A673 (cell line): ENCODE measurements at regions not wholly inside any gene's neighbourhood (a gene's known extent, or its start where the extent isn't known, plus 50 kb on each side); places are given as distances from the start of the nearest gene placed in this dataset.

ENCODE experiments used
- BruUV-seq: library from RNA; stranded (reverse); fragments of 400-500 nt; replicated peaks from 2 replicates; lab custom pipeline; 2021; lab: Mats Ljungman, UMichigan
- CTCF ChIA-PET: fragments of 300-600 bp; sonication (Branson Sonifier 250); formaldehyde crosslinking; loops from one replicate; lab custom pipeline; 2022; ENCODE audit warnings: antibody characterized with exemption; lab: Charles Lee
- POLR2A ChIA-PET: fragments of 300-600 bp; sonication (Branson Sonifier 250); formaldehyde crosslinking; loops from one replicate; lab custom pipeline; 2022; ENCODE audit warnings: antibody characterized with exemption; ENCODE audit not compliant: low non-redundant PET; lab: Charles Lee
- DNase-seq: peaks from one replicate; pipeline ENCODE4 v3.0.0-alpha.2; 2015; ENCODE audit warnings: low spot score
- H3K27ac ChIP-seq: fragments of 200-600 bp; sonication (generic); 2 replicates; pipeline ENCODE4 v1.5.1; 2016; ENCODE audit warnings: mixed run types, low read depth, mild to moderate bottlenecking, mixed read lengths, antibody characterized with exemption, low read length; ENCODE audit not compliant: poor library complexity, severe bottlenecking
- H3K27me3 ChIP-seq: fragments of 200-600 bp; sonication (generic); replicated peaks from 2 replicates; pipeline ENCODE4 v1.6.1; 2017; ENCODE audit warnings: mixed run types, low read depth, mild to moderate bottlenecking, mixed read lengths, antibody characterized with exemption, low read length; ENCODE audit not compliant: insufficient read depth, poor library complexity
- H3K36me3 ChIP-seq: fragments of 200-600 bp; sonication (generic); 2 replicates; pipeline ENCODE4 v1.6.1; 2016; ENCODE audit warnings: mixed run types, mild to moderate bottlenecking, mixed read lengths, antibody characterized with exemption, low read length; ENCODE audit not compliant: insufficient read depth, poor library complexity, severe bottlenecking
- H3K4me1 ChIP-seq: fragments of 200-600 bp; sonication (generic); 2 replicates; pipeline ENCODE4 v1.6.1; 2017; ENCODE audit warnings: mixed run types, mild to moderate bottlenecking, mixed read lengths, antibody characterized with exemption, low read length; ENCODE audit not compliant: insufficient read depth, poor library complexity, severe bottlenecking
- H3K4me3 ChIP-seq: fragments of 200-600 bp; sonication (generic); 2 replicates; pipeline ENCODE4 v1.5.1; 2016; ENCODE audit warnings: low read depth, mixed run types, mild to moderate bottlenecking, mixed read lengths, low read length; ENCODE audit not compliant: poor library complexity, severe bottlenecking
- H3K9me3 ChIP-seq: fragments of 200-600 bp; sonication (generic); 2 replicates; pipeline ENCODE4 v1.6.1; 2016; ENCODE audit warnings: mixed run types, low read depth, mild to moderate bottlenecking, mixed read lengths, antibody characterized with exemption, low read length; ENCODE audit not compliant: poor library complexity, severe bottlenecking
- CTCF ChIP-seq: fragments of 300-800, 200-600 bp; sonication (generic); conservative IDR thresholded peaks from 2 replicates; pipeline ENCODE4 v1.5.1; 2017; ENCODE audit warnings: low read depth, mild to moderate bottlenecking, antibody characterized with exemption, low read length, moderate library complexity, mixed read lengths
- EZH2 ChIP-seq: fragments of 200-600 bp; sonication (generic); IDR thresholded peaks from 2 replicates; pipeline ENCODE4 v1.6.1; 2017; ENCODE audit warnings: borderline replicate concordance, low read depth, mild to moderate bottlenecking, mixed read lengths, antibody characterized with exemption, low read length; ENCODE audit not compliant: poor library complexity, severe bottlenecking
- intact Hi-C: fragments of 100-400 bp; cut with micrococcal nuclease; formaldehyde crosslinking; loops from one replicate; pipeline ENCODE4 v1.10.0; 2022; ENCODE audit not compliant: unreplicated experiment

- POLR2A ChIA-PET, result interaction anchor here (1.5 kb wide), 1 partner anchor 69 kb away, joined by 4 read pairs; the partner anchor contains the start of gene RTN4
- Histone ChIP-seq H3K36me3 (no peaks in the 10 kb centered on the region), H3K4me3 (no peak overlapping the region), H3K27me3 (no peaks in the 10 kb centered on the region), H3K4me1 (peaks cover 37% of the 10 kb centered on the region), H3K27ac (peak overlapping the region; percentile 67), H3K9me3 (no peaks in the 10 kb centered on the region)
- no peak for DNase-seq
- CTCF ChIA-PET, result no interaction called here
- TF ChIP-seq CTCF (no peak), EZH2 (no peak)
- BruUV-seq, result no TSS peak
- intact Hi-C loops, result no loop called here
Measured at GRCh38 chr2:55119711-55120487, 69.6 kb upstream of the RTN4 start.

- H3K9me3 ChIP-seq, result no peaks in the 10 kb centered on the region
- DNase-seq, result no peak
- no peaks in the 10 kb centered on the region for H3K27me3 ChIP-seq
- intact Hi-C loops, result no loop called here
- ChIA-PET POLR2A (interaction anchor here (0.5 to 1.5 kb wide), 2 partner anchors 23 to 68 kb away, joined by 3 to 4 read pairs; partner anchors contain the start of gene RTN4), CTCF (no interaction called here)
- peaks cover 37% of the 10 kb centered on the region for H3K4me1 ChIP-seq
- no peaks in the 10 kb centered on the region for H3K36me3 ChIP-seq
- TF ChIP-seq EZH2 (no peak), CTCF (no peak)
- no TSS peak for BruUV-seq
- no peak overlapping the region for H3K4me3 ChIP-seq
- H3K27ac ChIP-seq, result peak overlapping the region; percentile 24
Measured at GRCh38 chr2:55118643-55119083, 68.4 kb upstream of the RTN4 start.

DNA sequence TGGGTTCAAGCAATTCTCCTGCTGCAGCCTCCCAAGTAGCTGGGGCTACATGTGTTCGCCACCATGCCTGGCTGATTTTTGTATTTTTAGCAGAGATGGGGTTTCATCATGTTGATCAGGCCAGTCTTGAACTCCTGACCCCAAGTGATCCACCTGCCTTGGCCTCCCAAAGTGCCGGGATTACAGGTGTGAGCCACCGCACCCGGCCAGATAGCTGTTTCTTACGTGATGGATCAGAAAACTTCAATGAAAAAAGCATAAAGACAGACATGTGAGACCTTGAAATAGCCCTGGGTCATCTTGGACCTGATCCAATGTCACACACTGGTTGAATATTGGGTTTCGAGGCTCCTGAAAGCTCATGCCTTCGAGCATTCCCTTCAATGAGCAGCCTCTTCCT, 66.7 kb upstream of the RTN4 start:
- no peaks in the 10 kb centered on the region for H3K36me3 ChIP-seq
- H3K4me1 ChIP-seq, result peaks cover 48% of the 10 kb centered on the region
- no peak overlapping the region for H3K27ac ChIP-seq
- intact Hi-C loops, result no loop called here
- BruUV-seq, result no TSS peak
- ChIA-PET CTCF (interaction anchor here (0.5 kb wide), 1 partner anchor 218 kb away, joined by 5 read pairs; no protein-coding TSS in a partner anchor), POLR2A (no interaction called here)
- no peaks in the 10 kb centered on the region for H3K27me3 ChIP-seq
- no peak overlapping the region for H3K4me3 ChIP-seq
- DNase-seq, result no peak
- TF ChIP-seq EZH2 (no peak), CTCF (no peak)
- no peaks in the 10 kb centered on the region for H3K9me3 ChIP-seq
